Thymus (tissue), 11 donors: ENCODE measurements at regions not wholly inside any gene's neighbourhood (a gene's known extent, or its start where the extent isn't known, plus 50 kb on each side); places are given as distances from the start of the nearest gene placed in this dataset.

Experiments
- DNase-seq, 9 donors: peaks; one replicate each; pipeline ENCODE4 v3.0.0-alpha.2; 2013; ENCODE audit warnings: low spot score in 9 of 9, low read depth in 6 of 9, missing footprints in 1 of 9
- H3K27ac ChIP-seq, 2 donors: one replicate each; pipeline ENCODE4 v1.5.1; 2013; ENCODE audit warnings: control low read depth in 1 of 2, low read depth in 1 of 2, low read length in 1 of 2, mild to moderate bottlenecking in 1 of 2, moderate library complexity in 1 of 2
- H3K27me3 ChIP-seq, 2 donors: one replicate each; pipeline ENCODE4 v1.5.1; 2013; ENCODE audit warnings: low read length in 1 of 2; ENCODE audit not compliant: control insufficient read depth in 2 of 2, insufficient read depth in 1 of 2
- H3K36me3 ChIP-seq, 2 donors: one replicate each; pipeline ENCODE4 v1.5.1; 2013; ENCODE audit warnings: low read length in 1 of 2, mild to moderate bottlenecking in 1 of 2, moderate library complexity in 1 of 2; ENCODE audit not compliant: control insufficient read depth in 2 of 2, insufficient read depth in 2 of 2
- H3K4me1 ChIP-seq, 2 donors: one replicate each; pipeline ENCODE4 v1.5.1; 2013; ENCODE audit warnings: low read length in 2 of 2; ENCODE audit not compliant: control insufficient read depth in 2 of 2, insufficient read depth in 2 of 2
- H3K4me3 ChIP-seq, 2 donors: one replicate each; pipeline ENCODE4 v1.5.1; 2013; ENCODE audit warnings: low read length in 2 of 2, control low read depth in 1 of 2, mild to moderate bottlenecking in 1 of 2
- H3K9me3 ChIP-seq, 2 donors: one replicate each; pipeline ENCODE4 v1.5.1; 2013; ENCODE audit warnings: low read length in 1 of 2, mild to moderate bottlenecking in 1 of 2; ENCODE audit not compliant: control insufficient read depth in 2 of 2, insufficient read depth in 1 of 2
- WGBS: extraction: QIAGEN DNeasy Blood & Tissue Kit; methylation state at CpG from one replicate; pipeline ENCODE4 v1.1.7; 2013; 5-methylcytosine and 5-hydroxymethylcytosine counted together
- donor health status: healthy.

DNA sequence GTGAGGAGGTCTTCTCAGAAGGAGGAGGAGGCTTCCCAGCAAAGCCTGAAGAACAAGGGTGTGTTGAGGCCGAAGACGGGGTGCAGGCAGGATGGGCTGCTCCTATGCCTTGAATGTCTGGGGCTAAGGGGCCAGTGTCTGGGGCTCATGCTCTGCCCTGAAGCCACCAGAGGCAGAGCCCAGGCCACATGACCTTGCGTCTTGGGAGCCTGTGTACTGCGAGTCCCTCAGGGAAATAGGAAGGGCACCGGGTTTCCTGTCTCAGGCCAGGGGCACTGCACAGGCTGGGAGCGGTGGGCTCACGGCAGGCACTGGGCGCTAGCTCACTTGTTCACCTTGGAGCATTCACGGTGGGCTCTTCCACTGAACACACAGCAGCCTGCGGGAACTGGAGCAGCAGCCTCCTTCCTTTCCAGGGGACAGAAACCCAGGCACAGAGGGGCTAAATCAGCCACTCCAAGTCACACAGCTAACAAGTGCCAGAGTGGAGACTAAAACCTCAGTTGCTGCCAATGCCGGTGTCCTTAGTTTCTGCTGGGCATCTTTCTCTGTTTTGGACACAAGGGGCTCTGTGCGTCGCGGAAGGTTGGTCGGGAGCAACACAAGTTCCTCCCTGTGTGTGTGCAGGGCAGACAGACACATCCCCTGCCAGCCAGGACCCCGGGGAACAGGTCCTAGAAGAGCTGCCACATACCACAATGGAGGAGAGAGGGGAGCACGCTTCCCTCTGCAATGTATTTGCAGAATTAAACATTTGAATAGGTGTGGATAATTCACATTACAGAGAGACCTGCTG lies 104.8 kb upstream of the C1orf174 start:
- peaks cover 0 to 3% of the 10 kb centered on the region in 2 donors for H3K27me3 ChIP-seq
- H3K4me3 ChIP-seq: no peak overlapping the region
- H3K36me3 ChIP-seq: no peaks in the 10 kb centered on the region
- H3K27ac ChIP-seq: no peak overlapping the region
- no peak for DNase-seq
- 73% methylated on average over 17 of the region's 17 CpGs for WGBS
- H3K4me1 ChIP-seq: no peaks in the 10 kb centered on the region
- peaks cover 0 to 10% of the 10 kb centered on the region in 2 donors for H3K9me3 ChIP-seq

DNA sequence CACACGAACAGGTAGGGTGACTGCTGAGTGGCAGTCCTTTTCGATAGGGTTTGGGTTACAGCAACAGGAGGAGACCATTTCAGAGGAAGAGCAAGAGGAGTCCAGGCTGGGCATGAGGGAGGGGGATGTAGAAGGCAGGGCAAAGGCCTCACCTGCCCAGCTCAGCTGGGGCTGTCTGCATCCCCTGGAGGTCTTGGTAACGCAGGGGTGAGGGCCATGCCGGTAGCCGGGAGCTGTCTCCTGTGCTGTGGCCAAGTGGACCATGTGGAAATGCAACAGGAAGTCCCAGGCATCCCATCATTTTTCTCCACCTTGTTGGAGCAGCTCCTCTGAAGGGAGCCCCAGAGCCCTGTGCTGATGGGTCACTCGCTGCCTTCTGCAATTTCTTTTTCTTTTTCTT lies 105.4 kb upstream of the C1orf174 start:
- Histone ChIP-seq H3K4me3 (no peak overlapping the region), H3K9me3 (peaks cover 0 to 10% of the 10 kb centered on the region in 2 donors), H3K4me1 (no peaks in the 10 kb centered on the region), H3K36me3 (no peaks in the 10 kb centered on the region), H3K27me3 (no peaks in the 10 kb centered on the region), H3K27ac (no peak overlapping the region)
- WGBS: 91% methylated on average over 6 of the region's 6 CpGs
- no peak for DNase-seq

- H3K4me1 ChIP-seq: no peaks in the 10 kb centered on the region
- no peak overlapping the region for H3K4me3 ChIP-seq
- H3K27me3 ChIP-seq: no peaks in the 10 kb centered on the region
- 65% methylated on average over 7 of the region's 7 CpGs for WGBS
- peaks cover 0 to 10% of the 10 kb centered on the region in 2 donors for H3K9me3 ChIP-seq
- H3K36me3 ChIP-seq: no peaks in the 10 kb centered on the region
- no peak overlapping the region for H3K27ac ChIP-seq
- no peak for DNase-seq
These were observed 106.8 kb upstream of the C1orf174 start for GRCh38 chr1:4006676-4007374.

DNA sequence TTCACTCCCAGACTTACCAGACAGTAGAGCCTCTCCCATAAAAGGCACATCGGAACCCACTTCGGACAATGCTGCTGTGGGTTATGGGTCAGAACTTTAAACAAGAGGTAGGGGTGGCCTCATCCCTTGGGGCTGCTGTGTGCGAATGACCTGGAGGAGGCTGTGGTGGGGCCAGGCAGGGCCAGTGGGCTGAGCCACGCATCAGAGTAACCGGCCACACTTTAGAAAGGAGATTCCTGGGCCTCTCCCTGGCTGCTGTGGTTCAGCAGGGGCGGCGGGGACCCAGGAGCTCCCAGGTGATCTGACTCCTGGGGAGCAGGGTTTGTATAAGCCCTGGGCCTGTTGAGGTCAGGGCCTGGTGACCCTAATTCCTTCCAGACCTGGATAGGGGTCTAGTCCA lies 110.2 kb upstream of the C1orf174 start:
- Histone ChIP-seq H3K27ac (no peak overlapping the region), H3K9me3 (peaks cover 0 to 10% of the 10 kb centered on the region in 2 donors), H3K4me3 (no peak overlapping the region), H3K4me1 (no peaks in the 10 kb centered on the region), H3K36me3 (no peaks in the 10 kb centered on the region), H3K27me3 (no peaks in the 10 kb centered on the region)
- no peak for DNase-seq
- WGBS: 85% methylated on average over 7 of the region's 7 CpGs

GRCh38 chr1:4010814-4011605 lies 110.9 kb upstream of the C1orf174 start:
- no peaks in the 10 kb centered on the region for H3K36me3 ChIP-seq
- no peaks in the 10 kb centered on the region for H3K4me1 ChIP-seq
- 85% methylated on average over 25 of the region's 25 CpGs for WGBS
- no peak for DNase-seq
- H3K9me3 ChIP-seq: peaks cover 0 to 8% of the 10 kb centered on the region in 2 donors
- no peaks in the 10 kb centered on the region for H3K27me3 ChIP-seq
- H3K27ac ChIP-seq: no peak overlapping the region
- no peak overlapping the region for H3K4me3 ChIP-seq

- Histone ChIP-seq H3K9me3 (no peaks in the 10 kb centered on the region), H3K27me3 (no peaks in the 10 kb centered on the region), H3K4me3 (no peak overlapping the region), H3K27ac (no peak overlapping the region), H3K36me3 (no peaks in the 10 kb centered on the region), H3K4me1 (no peaks in the 10 kb centered on the region)
- DNase-seq: no peak
- 83% methylated on average over 17 of the region's 17 CpGs for WGBS
These were observed 116.5 kb upstream of the C1orf174 start for GRCh38 chr1:4016351-4017130.

GRCh38 chr1:4017636-4018365 lies 117.7 kb upstream of the C1orf174 start:
- Histone ChIP-seq H3K36me3 (no peaks in the 10 kb centered on the region), H3K27ac (no peak overlapping the region), H3K27me3 (no peaks in the 10 kb centered on the region), H3K4me3 (no peak overlapping the region), H3K4me1 (no peaks in the 10 kb centered on the region), H3K9me3 (no peaks in the 10 kb centered on the region)
- WGBS: 86% methylated on average over 12 of the region's 12 CpGs
- DNase-seq: no peak

GRCh38 chr1:4018466-4019146 lies 118.5 kb upstream of the C1orf174 start:
- H3K9me3 ChIP-seq: no peaks in the 10 kb centered on the region
- H3K4me3 ChIP-seq: no peak overlapping the region
- H3K27ac ChIP-seq: no peak overlapping the region
- DNase-seq: no peak
- H3K36me3 ChIP-seq: no peaks in the 10 kb centered on the region
- 92% methylated on average over 25 of the region's 25 CpGs for WGBS
- H3K4me1 ChIP-seq: no peaks in the 10 kb centered on the region
- no peaks in the 10 kb centered on the region for H3K27me3 ChIP-seq
